ENCODE measurements at regions not wholly inside any gene's neighbourhood (a gene's known extent, or its start where the extent isn't known, plus 50 kb on each side); places are given as distances from the start of the nearest gene placed in this dataset.

- TF ChIP-seq CTCF (conservative IDR thresholded peaks at IDR 0.05; ENCODE audit: control insufficient read depth, insufficient read depth, low read depth, low read length) = no peak
- no peak for DNase-seq (ENCODE audit: low read depth)
- no peak overlapping the region for H3K4me3 ChIP-seq (ENCODE audit: control insufficient read depth, low read depth, low read length)
Measured at GRCh38 chr11:112310848-112311247, 50.2 kb upstream of the PLET1 start.

- H3K4me3 ChIP-seq (ENCODE audit: control insufficient read depth, low read depth, low read length) = no peak overlapping the region
- no peak for DNase-seq (ENCODE audit: low read depth)
- TF ChIP-seq CTCF (conservative IDR thresholded peaks at IDR 0.05; ENCODE audit: control insufficient read depth, insufficient read depth, low read depth, low read length) = no peak
Measured at GRCh38 chr11:112315057-112315720, 54.5 kb upstream of the PLET1 start.

- no peak for TF ChIP-seq CTCF (conservative IDR thresholded peaks at IDR 0.05; ENCODE audit: control insufficient read depth, insufficient read depth, low read depth, low read length)
- H3K4me3 ChIP-seq (ENCODE audit: control insufficient read depth, low read depth, low read length) = no peak overlapping the region
- DNase-seq (ENCODE audit: low read depth) = no peak
Measured at GRCh38 chr11:112315861-112316739, 55.4 kb upstream of the PLET1 start.

GRCh38 chr11:112316971-112317370 lies 56.3 kb upstream of the PLET1 start:
- H3K4me3 ChIP-seq (ENCODE audit: control insufficient read depth, low read depth, low read length) = no peak overlapping the region
- no peak for DNase-seq (ENCODE audit: low read depth)
- TF ChIP-seq CTCF (conservative IDR thresholded peaks at IDR 0.05; ENCODE audit: control insufficient read depth, insufficient read depth, low read depth, low read length) = no peak

GRCh38 chr11:112318184-112318591 lies 57.5 kb upstream of the PLET1 start:
- DNase-seq (ENCODE audit: low read depth) = peak; percentile 94
- H3K4me3 ChIP-seq (ENCODE audit: control insufficient read depth, low read depth, low read length) = no peak overlapping the region
- TF ChIP-seq CTCF (conservative IDR thresholded peaks at IDR 0.05; ENCODE audit: control insufficient read depth, insufficient read depth, low read depth, low read length) = no peak

- H3K4me3 ChIP-seq (ENCODE audit: control insufficient read depth, low read depth, low read length) = no peak overlapping the region
- TF ChIP-seq CTCF (conservative IDR thresholded peaks at IDR 0.05; ENCODE audit: control insufficient read depth, insufficient read depth, low read depth, low read length) = no peak
Measured at GRCh38 chr11:112318661-112319060, 58.0 kb upstream of the PLET1 start.

More at GRCh38 chr11:112318661-112319060, 58.0 kb upstream of the PLET1 start:
- DNase-seq (ENCODE audit: low read depth) = no peak
